SK-N-SH (cell line): ENCODE measurements at regions not wholly inside any gene's neighbourhood (a gene's known extent, or its start where the extent isn't known, plus 50 kb on each side); places are given as distances from the start of the nearest gene placed in this dataset.

Source experiments
- CTCF ChIA-PET: fragments of 300-600, 350-600 bp; formaldehyde crosslinking; extraction: SDS; loops from one replicate; lab custom pipeline; 2021; lab: Yijun Ruan, JAX
- POLR2A ChIA-PET: fragments of 350-600 bp; sonication (Branson Sonifier 250); formaldehyde crosslinking; extraction: SDS; loops from one replicate; lab custom pipeline; 2020; ENCODE audit warnings: antibody characterized with exemption, inconsistent platforms; lab: Yijun Ruan, JAX
- DNase-seq: peaks from one replicate; pipeline ENCODE4 v3.0.0; 2012
- H2AFZ ChIP-seq: fragments of 200-600 bp; sonication (generic); 2 replicates; pipeline ENCODE4 v1.8.1; 2016; ENCODE audit warnings: antibody characterized with exemption, mild to moderate bottlenecking, low read depth
- H3F3A ChIP-seq: fragments of 200-600 bp; sonication (generic); replicated peaks from 2 replicates; pipeline ENCODE3; 2016; ENCODE audit warnings: antibody characterized with exemption, mild to moderate bottlenecking; ENCODE audit not compliant: insufficient read depth
- H3K27ac ChIP-seq, 2 experiments: fragments of 200-500 bp in 1 of 2; fragments of 200-600 bp in 1 of 2; sonication (Bioruptor generic) in 1 of 2; sonication (generic), shearing (Covaris generic) in 1 of 2; 2 replicates each; pipeline versions ENCODE4 v1.5.1 to v1.6.1; 2014 to 2016; ENCODE audit warnings: low read depth in 2 of 2, inconsistent platforms in 1 of 2, low read length in 1 of 2, mild to moderate bottlenecking in 1 of 2, mixed read lengths in 1 of 2
- H3K27me3 ChIP-seq: fragments of 200-600 bp; sonication (generic), shearing (Covaris generic); 2 replicates; pipeline ENCODE4 v1.6.1; 2016; ENCODE audit warnings: mixed run types; ENCODE audit not compliant: insufficient read depth
- H3K36me3 ChIP-seq, 2 experiments: fragments of 200-500 bp in 1 of 2; fragments of 200-600 bp in 1 of 2; sonication (Bioruptor generic) in 1 of 2; sonication (generic) in 1 of 2; replicated peaks in 1 of 2; 2 replicates each; pipeline versions ENCODE3 to v1.5.1; 2014 to 2016; ENCODE audit warnings: low read length in 1 of 2, mild to moderate bottlenecking in 1 of 2; ENCODE audit not compliant: insufficient read depth in 2 of 2, control insufficient read depth in 1 of 2
- H3K4me1 ChIP-seq, 2 experiments: fragments of 200-500 bp in 1 of 2; fragments of 200-600 bp in 1 of 2; sonication (Bioruptor generic) in 1 of 2; sonication (generic), shearing (Covaris generic) in 1 of 2; 2 replicates each; pipeline versions ENCODE4 v1.5.1 to v1.6.1; 2014 to 2016; ENCODE audit warnings: low read depth in 1 of 2, low read length in 1 of 2, mixed run types in 1 of 2; ENCODE audit not compliant: insufficient read depth in 2 of 2, control insufficient read depth in 1 of 2
- H3K4me2 ChIP-seq: fragments of 200-600 bp; sonication (generic), shearing (Covaris generic); 2 replicates; pipeline ENCODE4 v1.6.1; 2017; ENCODE audit warnings: mixed run types
- H3K4me3 ChIP-seq, 2 experiments: fragments of 200-500 bp in 1 of 2; fragments of 200-600 bp in 1 of 2; sonication (Bioruptor generic) in 1 of 2; sonication (generic), shearing (Covaris generic) in 1 of 2; 2 replicates each; pipeline versions ENCODE4 v1.5.1 to v1.8.1; 2014 to 2016; ENCODE audit warnings: low read depth in 2 of 2, inconsistent platforms in 1 of 2, low read length in 1 of 2, mild to moderate bottlenecking in 1 of 2, mixed read lengths in 1 of 2, moderate library complexity in 1 of 2
- H3K79me2 ChIP-seq: fragments of 200-600 bp; sonication (generic); 2 replicates; pipeline ENCODE4 v1.8.1; 2017; ENCODE audit warnings: mild to moderate bottlenecking; ENCODE audit not compliant: insufficient read depth
- H3K9ac ChIP-seq: fragments of 200-600 bp; sonication (generic); 2 replicates; pipeline ENCODE4 v1.6.1; 2017; ENCODE audit warnings: mixed run types
- H3K9me2 ChIP-seq: fragments of 200-600 bp; sonication (generic); 2 replicates; pipeline ENCODE4 v1.6.1; 2017; ENCODE audit warnings: mixed run types
- H3K9me3 ChIP-seq: fragments of 200-600 bp; sonication (generic); 2 replicates; pipeline ENCODE4 v1.6.1; 2017; ENCODE audit warnings: mixed run types, mild to moderate bottlenecking, moderate library complexity
- H4K20me1 ChIP-seq: fragments of 200-600 bp; sonication (generic); 2 replicates; pipeline ENCODE4 v1.6.1; 2017; ENCODE audit warnings: mild to moderate bottlenecking, mixed run types; ENCODE audit not compliant: insufficient read depth
- FOSL2 ChIP-seq: IDR thresholded peaks from 2 replicates; pipeline ENCODE4 v1.4.0; 2012; ENCODE audit warnings: low read depth, mild to moderate bottlenecking, moderate library complexity, borderline replicate concordance
- GATA2 ChIP-seq: sonication (generic); formaldehyde crosslinking; IDR thresholded peaks from 2 replicates; pipeline ENCODE4 v1.5.0; 2020; ENCODE audit warnings: mild to moderate bottlenecking, missing genetic modification reagents
- JUND ChIP-seq: IDR thresholded peaks from 2 replicates; pipeline ENCODE4 v1.4.0; 2012
- RFX5 ChIP-seq: IDR thresholded peaks from 2 replicates; pipeline ENCODE4 v1.6.1; 2012; ENCODE audit warnings: mild to moderate bottlenecking, improper control_type of control experiment, low read length
- TAF1 ChIP-seq: IDR thresholded peaks from 2 replicates; pipeline ENCODE4 v1.6.1; 2012; ENCODE audit warnings: low read depth, mild to moderate bottlenecking, low read length, moderate library complexity, borderline replicate concordance
- WGBS: methylation state at CpG from one replicate; pipeline ENCODE4 v1.1.6; 2017; ENCODE audit warnings: low lambda C conversion rate; 5-methylcytosine and 5-hydroxymethylcytosine counted together
- TF ChIP-seq, protein P1 (sequence below): IDR thresholded peaks from 2 replicates; pipeline ENCODE4 v1.4.0; 2012; ENCODE audit warnings: low read depth, borderline replicate concordance
- TF ChIP-seq, protein P2 (sequence below): fragments of 200-600 bp; sonication (generic); IDR thresholded peaks from 2 replicates; pipeline ENCODE4 v1.6.1; 2017; ENCODE audit warnings: antibody characterized with exemption, mild to moderate bottlenecking, moderate library complexity
- TF ChIP-seq, protein P3 (sequence below): fragments of 150-350 bp; IDR thresholded peaks from 2 replicates; pipeline ENCODE4 v1.6.1; 2017; ENCODE audit warnings: antibody characterized with exemption, low read length, low read depth, borderline replicate concordance
- TF ChIP-seq, protein P4 (sequence below): IDR thresholded peaks from 2 replicates; pipeline ENCODE4 v1.4.0; 2012; ENCODE audit warnings: low read depth

DNA sequence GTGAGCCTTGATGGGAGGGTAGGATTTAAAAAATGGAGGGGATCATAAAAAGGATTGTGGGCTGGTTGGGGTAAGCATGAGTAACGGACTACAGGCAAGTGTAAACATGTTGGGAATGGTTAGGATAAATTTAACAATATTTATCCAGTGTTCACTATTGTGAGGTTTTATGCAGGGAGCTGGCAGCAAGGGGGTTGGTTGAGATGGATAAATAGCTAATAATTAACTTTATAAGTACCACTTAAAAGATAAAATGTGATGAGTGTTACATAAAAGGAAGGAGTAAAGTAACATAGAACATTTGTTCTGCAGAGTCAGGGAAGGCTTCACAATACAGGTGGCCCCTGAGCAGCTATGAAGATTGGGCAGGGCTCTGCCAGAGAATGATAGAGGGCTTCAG is 109.0 kb downstream of the NGF start:
- 89% methylated on average over 1 of the region's 1 CpG for WGBS
- no peak for DNase-seq
- Histone ChIP-seq H3F3A (no peaks in the 10 kb centered on the region), H2AFZ (no peak overlapping the region), H3K79me2 (no peaks in the 10 kb centered on the region), H3K27me3 (no peaks in the 10 kb centered on the region), H3K9me3 (no peaks in the 10 kb centered on the region), H4K20me1 (no peaks in the 10 kb centered on the region), H3K27ac (no peak overlapping the region), H3K4me1 (peaks cover 3 to 9% of the 10 kb centered on the region in 2 experiments; a peak in 2 of 4 replicates), H3K36me3 (no peaks in the 10 kb centered on the region), H3K4me3 (no peak overlapping the region), H3K9me2 (no peaks in the 10 kb centered on the region), H3K4me2 (no peak overlapping the region), H3K9ac (no peak overlapping the region)
- ChIA-PET POLR2A (no interaction called here), CTCF (no interaction called here)
- TF ChIP-seq GATA2: no peak

DNA sequence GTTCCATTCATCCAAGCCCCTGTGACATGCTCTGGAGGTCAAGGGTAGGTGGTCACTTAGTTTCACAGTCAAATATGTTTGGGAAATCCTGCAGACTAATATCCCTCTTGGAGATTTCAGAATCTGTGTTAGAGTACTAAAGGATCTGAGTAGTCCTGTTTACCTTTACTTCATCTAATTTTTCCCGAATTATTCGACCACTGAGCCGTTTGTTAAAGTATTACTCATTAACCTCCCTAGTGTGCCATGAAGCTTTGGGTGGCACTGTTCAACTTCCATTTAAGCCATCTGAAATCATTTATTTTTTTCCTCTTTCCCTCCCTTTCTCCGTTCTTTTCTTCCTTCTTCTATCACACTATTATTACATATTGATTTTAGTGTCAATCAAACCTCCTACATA is 109.9 kb downstream of the NGF start:
- no peak for DNase-seq
- TF ChIP-seq JUND: no peak
- TF ChIP-seq FOSL2: no peak
- no peak for TF ChIP-seq TAF1
- TF ChIP-seq, protein P1, sequence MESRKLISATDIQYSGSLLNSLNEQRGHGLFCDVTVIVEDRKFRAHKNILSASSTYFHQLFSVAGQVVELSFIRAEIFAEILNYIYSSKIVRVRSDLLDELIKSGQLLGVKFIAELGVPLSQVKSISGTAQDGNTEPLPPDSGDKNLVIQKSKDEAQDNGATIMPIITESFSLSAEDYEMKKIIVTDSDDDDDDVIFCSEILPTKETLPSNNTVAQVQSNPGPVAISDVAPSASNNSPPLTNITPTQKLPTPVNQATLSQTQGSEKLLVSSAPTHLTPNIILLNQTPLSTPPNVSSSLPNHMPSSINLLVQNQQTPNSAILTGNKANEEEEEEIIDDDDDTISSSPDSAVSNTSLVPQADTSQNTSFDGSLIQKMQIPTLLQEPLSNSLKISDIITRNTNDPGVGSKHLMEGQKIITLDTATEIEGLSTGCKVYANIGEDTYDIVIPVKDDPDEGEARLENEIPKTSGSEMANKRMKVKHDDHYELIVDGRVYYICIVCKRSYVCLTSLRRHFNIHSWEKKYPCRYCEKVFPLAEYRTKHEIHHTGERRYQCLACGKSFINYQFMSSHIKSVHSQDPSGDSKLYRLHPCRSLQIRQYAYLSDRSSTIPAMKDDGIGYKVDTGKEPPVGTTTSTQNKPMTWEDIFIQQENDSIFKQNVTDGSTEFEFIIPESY: no peak
- TF ChIP-seq, protein P2, sequence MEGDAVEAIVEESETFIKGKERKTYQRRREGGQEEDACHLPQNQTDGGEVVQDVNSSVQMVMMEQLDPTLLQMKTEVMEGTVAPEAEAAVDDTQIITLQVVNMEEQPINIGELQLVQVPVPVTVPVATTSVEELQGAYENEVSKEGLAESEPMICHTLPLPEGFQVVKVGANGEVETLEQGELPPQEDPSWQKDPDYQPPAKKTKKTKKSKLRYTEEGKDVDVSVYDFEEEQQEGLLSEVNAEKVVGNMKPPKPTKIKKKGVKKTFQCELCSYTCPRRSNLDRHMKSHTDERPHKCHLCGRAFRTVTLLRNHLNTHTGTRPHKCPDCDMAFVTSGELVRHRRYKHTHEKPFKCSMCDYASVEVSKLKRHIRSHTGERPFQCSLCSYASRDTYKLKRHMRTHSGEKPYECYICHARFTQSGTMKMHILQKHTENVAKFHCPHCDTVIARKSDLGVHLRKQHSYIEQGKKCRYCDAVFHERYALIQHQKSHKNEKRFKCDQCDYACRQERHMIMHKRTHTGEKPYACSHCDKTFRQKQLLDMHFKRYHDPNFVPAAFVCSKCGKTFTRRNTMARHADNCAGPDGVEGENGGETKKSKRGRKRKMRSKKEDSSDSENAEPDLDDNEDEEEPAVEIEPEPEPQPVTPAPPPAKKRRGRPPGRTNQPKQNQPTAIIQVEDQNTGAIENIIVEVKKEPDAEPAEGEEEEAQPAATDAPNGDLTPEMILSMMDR: no peak
- no peak for TF ChIP-seq RFX5
- TF ChIP-seq, protein P3, sequence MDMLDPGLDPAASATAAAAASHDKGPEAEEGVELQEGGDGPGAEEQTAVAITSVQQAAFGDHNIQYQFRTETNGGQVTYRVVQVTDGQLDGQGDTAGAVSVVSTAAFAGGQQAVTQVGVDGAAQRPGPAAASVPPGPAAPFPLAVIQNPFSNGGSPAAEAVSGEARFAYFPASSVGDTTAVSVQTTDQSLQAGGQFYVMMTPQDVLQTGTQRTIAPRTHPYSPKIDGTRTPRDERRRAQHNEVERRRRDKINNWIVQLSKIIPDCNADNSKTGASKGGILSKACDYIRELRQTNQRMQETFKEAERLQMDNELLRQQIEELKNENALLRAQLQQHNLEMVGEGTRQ: no peak
- TF ChIP-seq GATA2: no peak
- TF ChIP-seq, protein P4, sequence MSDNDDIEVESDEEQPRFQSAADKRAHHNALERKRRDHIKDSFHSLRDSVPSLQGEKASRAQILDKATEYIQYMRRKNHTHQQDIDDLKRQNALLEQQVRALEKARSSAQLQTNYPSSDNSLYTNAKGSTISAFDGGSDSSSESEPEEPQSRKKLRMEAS: no peak
- POLR2A ChIA-PET: no interaction called here
- H3K4me1 ChIP-seq: peaks cover 0 to 9% of the 10 kb centered on the region in 2 experiments; a peak in 2 of 4 replicates
- no peaks in the 10 kb centered on the region for H4K20me1 ChIP-seq
- H3F3A ChIP-seq: no peaks in the 10 kb centered on the region
- no peak overlapping the region for H3K4me3 ChIP-seq
- no peak overlapping the region for H3K9ac ChIP-seq
- H3K79me2 ChIP-seq: no peaks in the 10 kb centered on the region
- no peak overlapping the region for H3K4me2 ChIP-seq
- H3K9me2 ChIP-seq: no peaks in the 10 kb centered on the region
- H3K27ac ChIP-seq: no peak overlapping the region
- 71% methylated on average over 4 of the region's 4 CpGs for WGBS
- H3K36me3 ChIP-seq: no peaks in the 10 kb centered on the region
- CTCF ChIA-PET: no interaction called here
- no peak overlapping the region for H2AFZ ChIP-seq
- H3K9me3 ChIP-seq: no peaks in the 10 kb centered on the region
- H3K27me3 ChIP-seq: no peaks in the 10 kb centered on the region
